ENCODE measurements at regions not wholly inside any gene's neighbourhood (a gene's known extent, or its start where the extent isn't known, plus 50 kb on each side); places are given as distances from the start of the nearest gene placed in this dataset.

DNA sequence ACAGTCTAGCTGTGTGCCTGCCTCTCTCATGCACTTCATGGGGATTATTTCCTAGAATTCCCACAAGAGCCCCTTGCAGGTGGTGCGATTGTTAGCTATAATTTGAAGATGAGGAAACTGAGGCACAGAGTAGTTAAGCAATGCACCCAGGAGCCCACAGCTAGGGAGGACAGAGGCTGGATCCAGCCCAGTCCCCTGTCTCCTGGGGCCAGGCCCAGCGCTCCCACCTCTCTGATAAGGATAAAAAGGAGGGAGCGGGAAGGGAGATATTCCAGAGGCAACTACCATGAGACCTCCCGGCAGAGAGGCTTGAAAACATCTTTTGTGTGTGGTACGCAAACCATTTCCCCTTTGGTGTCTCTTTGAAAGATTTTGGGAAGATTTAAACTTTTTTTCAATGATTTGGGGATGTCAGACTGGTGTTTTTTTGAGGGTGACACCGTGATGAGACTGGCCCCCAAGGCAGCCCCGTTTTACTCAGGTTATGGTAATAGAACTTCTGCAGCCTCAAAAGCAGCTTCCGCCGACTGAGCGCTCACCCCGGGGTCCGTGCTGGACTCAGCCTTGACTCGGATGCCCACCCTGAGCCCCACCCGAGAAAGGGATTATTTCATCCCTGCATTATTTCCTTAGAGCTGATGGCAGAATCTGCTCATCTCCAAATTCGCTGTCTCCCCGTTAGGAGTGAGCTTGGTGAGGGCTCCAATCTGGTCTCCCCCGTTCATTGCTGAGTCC lies 144.7 kb upstream of the IER5L start:
- DNase-seq = no peak

DNA sequence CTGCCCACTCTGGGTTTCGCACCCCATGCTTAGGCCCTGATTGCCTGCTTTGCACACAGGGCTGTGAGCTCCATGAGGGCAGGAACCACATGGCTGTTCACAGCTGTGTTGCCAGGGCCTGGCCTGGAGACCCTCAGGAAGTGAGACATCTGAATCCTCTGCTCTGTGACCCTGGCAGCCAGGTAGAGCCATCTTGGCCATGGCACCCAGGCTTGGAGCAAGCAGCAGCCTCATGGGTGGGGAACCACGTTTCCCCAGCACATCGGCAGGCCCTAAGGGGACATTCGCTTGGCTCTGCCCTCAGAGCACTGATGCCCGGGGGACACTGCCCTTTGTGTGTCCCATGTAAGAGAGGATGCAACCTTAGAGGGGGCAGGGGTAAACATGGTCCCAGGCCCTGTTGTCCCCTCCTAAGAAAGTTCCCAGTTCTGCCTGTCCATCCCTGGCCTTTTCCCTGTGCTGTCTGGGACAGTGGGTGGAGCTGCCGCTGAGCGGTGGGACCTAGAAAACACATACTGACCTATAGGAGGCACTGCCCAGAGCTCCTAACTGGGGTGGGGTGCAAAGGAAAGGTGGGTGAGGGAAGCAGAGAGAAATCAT lies 144.1 kb upstream of the IER5L start:
- no peak for DNase-seq

DNA sequence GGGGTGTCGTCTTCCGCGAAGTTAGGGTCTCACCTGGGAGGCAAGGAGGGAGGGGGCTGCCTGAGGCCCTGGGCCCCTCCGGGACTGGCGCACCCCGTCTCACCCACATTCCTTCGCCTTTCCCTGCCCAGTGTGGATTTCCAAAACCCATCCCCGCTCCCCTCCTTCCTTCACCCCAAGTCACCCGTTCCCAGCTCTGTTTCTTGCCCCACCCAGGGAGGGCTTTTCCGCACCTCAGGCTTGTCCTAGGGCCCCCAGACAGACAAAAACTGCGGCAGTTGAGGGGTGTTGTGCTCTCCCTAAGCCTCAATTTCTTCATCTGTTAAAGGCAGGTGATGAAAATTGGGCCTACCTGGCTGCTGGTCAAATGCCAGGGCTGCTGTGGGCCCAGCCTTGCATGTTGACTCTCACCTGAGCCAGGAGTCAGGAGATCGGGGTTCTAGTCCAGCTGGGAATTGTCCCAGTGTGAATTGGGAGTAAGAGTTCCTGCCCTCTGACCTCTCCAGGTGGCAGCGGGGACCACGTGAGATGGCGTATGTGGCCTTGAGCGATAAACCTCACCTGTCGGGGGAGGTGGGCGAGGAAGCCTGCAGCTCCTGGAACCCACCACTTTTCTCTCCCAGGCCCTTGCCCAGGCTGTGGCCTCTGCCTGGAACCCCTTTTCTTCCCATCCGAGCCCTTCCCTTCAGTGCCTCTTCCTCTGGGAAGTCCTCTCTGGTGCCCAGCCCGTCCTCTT lies 143.4 kb upstream of the IER5L start:
- no peak for DNase-seq

DNA sequence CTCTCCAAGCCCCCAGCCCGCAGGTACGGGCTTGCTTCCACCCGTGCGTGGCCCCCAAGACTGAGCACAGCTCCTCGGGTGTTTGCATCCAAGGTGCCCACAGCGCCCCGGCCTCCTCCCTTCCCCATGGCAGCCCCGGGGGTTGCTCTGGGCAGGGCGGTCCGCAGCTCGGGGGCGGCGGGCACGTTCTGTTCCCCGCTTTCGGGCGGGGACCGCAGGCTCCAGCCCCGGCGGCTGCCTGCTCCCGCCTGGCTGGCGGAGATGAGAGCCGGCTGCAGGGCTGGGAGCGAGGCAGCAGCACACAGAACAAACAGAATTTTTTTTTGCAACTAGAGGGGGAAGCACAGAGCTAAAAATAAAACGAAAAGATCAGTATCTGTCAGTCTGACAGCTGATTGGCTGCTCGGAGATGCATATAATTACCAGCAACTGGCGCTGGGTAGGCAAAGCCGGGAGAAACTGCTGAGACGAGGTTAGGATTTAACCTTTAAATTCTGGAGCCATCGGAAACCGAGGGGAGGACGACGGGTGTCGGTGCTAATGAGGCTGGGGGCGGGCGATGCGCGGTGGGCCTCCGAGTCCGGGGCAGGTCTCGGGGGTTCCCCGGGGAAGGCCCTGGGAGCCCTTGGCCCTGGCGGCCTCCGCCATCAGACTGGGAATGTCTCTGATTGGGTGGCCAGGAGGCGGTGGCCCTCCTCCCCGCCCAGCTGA lies 142.7 kb upstream of the IER5L start:
- DNase-seq = peak; percentile 59

DNA sequence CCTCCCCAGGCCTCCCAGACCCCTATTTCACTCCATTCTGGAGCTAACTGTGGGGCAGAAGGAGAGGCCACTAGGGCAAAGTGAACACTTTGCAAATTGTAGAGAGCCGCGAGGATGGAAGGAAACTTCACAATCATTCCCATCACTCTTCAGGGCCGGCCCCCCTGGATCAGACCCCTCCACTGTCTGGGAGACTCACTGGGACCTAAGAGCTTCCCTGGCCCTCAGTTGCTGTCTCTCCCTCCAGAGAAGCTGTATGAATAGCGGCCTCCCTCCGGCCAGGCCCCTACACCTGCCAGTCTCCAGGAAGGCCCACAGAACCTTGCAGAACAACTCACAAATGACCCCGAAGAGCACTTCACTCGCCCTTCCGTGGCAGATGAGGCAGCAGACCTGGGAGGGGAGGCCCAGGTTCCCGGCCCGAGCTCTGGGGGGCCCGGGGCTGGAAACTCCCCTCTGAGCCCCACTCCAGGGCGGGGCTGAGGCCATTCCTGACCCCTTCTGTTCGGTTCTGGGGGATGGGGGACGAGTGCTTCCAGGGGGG lies 141.9 kb upstream of the IER5L start:
- no peak for DNase-seq

DNA sequence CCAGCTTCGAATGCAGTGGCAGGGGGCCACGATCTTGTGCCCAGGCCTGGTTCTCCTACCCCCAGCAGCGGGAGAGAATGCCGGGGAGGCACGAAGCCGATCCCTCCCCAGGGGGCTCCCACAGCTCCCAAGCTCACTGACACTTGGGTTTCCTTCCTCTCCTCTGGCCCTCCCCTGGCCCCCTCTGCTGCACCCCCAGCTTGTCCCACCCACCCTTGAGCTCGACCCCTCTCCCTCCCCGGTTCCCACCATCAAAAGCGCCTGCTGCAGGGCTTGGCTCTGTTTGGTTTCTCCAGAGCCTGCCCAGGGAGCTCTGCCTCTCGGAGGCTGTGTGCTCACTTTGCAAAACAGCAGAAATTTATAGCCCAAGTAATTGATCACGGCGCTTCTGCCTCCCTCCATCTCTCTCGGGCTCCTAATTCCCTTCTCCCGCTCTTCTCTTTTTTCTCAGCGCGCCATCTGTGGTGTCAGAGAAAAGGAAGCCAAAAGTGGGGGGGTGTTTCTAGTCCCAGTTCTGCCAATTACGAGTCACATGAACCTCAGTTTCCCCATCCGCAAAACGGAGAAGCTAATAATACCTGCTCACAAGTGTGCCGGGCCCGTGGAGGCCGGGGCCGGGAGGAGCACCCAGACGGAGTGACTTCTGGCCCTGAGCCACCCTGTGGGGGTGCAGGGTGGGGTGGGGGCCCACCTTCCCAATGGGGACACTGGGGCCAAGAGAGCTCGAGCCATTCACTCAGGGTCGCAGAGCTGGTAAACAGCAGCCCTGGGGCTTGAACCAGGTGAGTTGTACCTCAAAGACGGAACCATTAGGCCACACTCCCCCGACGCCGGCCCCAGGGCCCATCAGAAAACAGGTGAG lies 141.2 kb upstream of the IER5L start:
- DNase-seq = no peak

DNA sequence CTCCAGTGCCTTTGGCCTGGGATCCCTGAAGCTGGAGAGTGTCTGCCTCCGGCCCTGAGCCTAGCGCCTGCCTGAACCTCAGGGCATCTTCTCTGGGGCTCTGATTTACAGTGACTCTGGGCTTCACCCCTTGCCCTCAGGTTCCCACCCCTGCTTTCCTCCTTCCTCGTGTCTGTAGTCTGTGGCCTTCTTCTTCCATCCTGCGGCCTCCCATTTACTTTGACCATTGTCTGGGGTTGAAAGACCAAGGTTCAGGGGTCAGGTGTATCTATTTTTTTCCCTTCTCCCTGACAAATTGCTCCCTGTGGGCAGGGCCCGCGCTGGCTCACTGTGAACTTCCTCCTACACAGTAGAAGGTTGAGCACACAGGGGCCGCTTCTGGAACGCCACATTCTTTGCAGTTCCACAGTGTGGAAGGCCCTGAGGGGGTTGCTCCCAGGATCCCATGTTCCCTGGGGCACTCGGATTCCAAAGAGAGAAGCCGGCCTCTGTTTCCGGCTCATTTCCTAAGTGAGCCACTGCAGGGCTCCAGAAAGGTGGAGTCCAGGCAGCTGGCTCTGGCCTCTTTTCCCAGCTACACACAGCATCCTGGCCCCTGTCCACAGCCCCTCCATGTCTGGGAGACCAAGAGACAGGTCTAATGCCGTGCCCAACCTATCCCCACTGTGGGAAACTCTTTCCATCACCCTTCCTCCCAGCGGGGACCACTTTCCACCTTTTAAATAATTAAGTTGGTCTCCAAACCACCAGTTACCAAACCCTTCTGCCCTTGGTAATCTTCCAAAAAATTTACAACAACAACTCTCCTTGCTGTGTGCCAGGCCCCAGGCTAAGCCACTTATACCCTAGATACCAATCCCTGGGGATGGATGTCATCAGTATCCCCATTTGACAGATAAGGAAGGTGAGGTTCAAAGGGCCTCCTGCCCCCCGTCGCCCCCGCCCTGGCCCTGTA lies 140.3 kb upstream of the IER5L start:
- DNase-seq = no peak

DNA sequence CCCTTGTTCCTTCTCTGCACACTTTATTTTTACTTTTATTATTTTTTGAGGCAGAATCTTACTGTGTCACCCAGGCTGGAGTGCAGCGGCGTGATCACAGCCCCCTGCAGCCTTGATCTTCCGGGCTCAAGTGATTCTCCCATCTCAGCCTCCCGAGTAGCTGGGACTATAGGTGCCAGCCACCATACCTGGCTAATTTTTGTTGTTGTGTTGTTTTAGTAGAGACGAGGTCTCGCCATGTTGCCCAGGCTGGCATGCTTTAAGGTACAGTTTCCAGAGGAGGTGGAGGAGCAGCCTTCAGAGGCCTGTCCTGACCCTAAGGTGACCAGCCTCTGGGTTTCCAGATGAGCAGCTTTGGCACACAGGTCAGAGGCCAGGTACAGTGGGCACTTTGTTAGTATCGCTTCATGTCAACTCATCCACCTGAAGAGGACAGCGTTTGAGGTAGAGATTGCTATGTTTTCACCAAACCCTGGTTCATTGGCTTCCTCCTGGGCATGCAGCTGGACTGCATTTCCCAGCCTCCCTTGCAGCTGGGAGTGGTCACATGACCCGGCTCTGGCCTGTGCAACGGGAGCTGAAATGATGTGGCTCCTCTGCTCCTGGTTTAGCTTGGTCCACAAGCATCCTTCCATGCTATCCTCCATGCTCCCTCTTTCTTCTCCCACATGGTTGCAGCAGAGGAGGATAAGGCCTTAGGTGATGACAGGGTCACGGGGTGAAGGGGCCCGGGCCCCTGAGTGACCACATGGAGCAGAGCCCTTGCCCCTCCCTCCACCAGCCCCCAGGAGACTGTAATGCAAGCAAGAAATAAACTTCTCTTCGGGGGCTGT lies 139.3 kb upstream of the IER5L start:
- no peak for DNase-seq

DNA sequence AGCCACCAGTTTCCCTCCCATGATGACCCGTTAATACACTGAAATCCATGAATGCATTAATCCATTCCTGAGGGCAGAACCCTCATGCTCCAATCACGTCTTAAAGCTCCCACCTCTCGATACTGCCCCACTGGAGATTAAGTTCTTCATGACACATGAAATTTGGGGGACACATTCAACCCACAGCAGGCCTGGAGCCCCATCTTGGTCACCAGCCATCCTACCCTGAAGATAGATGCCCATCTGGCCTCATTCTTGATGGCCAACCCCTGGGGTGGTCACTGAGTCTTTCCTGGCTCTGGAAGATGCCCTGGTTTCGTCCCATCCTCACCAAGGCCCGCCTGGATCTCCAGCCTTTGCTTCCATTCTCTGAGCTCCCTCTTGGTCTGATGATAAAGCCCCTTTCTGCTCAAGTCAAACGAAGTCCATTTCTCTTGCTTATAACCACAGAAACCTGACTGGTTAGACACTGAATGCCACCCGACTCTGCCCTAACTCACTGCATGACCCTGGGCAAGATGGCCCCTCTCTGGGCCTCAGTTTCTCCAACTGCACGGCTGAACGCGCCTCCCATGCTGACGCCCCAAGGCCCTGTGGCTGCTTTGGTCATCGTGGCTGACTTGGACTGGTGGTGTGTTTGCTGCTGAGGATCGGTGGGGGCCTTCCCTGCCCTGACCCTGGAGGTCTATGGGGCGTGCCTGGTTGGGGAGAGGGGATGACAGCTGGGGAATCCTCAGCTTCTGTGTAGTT lies 138.4 kb upstream of the IER5L start:
- DNase-seq = no peak

DNA sequence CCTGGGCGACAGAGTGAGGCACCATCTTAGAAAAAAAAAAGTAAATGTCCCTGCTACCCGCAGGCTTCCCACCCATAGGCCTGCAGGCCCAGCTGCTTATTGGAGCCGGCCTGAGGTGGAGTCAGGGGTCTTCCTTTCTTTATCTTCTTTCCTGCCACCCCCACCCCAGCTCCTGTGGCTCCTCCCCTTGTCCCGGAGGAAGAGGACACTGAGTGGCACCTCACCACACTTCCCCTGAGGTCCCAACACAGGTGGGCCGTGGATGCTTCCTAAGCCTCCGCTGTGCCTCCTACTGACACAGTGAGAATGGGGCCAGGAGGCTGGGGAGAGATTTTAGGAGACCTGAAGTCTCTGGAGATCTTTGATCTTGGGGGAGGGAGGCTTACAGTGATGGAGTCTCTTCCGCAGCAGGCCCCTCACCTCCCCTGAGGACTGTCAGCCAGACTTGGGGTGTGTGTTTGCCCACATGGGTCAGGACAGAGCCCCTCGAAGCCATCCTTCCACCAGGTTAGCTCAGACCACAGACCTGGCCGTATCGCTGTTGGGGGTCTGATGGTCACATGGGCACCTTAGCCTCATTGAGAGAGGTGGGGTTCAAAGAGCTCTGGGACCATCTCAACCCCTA lies 135.4 kb upstream of the IER5L start:
- no peak for DNase-seq

DNA sequence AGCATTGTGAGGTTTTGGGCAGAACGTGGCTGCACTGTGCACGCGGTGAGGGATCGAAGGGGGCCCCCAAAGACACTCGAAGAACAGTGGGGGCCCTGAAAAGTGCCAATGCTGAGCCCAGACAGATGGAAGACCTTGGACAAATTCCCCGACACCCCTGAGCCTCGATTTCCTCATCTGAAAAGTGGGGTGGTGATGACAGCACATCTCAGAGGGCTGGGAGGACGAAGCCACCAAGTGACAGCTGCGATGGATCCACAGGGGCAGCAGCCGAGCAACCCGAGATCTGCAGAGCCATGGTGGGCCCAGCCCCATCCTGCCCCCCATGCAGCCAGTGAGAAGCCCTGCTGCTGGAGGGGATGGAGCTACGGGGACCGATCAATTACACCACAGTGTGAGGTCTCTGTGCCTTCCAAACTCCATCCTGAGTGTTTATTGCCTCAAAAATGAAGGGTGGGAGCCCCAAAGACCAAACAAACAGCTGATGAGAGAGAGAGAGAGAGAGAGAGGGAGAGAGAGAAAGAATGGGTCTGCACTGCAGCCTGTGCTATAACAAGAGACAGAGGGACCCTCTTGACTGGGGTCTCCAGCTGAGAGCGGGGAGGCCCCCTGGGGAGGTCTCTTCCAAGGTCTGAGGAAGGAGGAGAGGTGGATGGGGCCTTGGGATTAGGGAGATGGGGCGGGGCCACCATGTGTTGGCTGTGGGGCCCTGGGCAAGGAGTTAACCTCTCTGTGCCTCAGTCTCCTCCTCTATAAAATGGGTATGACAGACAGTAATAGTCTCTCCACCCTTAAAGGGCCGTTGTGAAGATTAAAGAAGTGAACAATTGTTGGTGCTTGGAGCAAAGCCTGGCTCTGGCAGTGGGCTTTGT lies 134.4 kb upstream of the IER5L start:
- no peak for DNase-seq

DNA sequence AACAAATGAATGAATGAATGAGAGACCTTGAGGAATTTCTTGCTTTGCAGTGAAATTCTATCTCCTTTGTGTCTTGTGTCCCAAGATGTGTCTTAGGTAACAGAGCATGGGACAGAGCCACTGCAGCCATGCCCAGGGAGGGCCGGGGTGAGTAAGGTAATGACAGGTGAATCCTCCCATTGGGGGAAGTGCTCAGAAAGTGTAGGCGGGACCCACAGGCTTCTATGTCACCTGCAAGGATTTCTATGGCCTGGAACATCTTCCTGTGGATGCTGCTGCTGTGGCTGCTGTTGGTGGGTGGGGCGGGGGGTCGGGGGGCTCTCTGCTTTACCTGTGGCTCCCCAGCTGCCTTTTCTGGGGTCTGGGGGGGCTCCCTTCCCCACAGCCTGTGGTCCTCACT lies 133.6 kb upstream of the IER5L start:
- no peak for DNase-seq

DNA sequence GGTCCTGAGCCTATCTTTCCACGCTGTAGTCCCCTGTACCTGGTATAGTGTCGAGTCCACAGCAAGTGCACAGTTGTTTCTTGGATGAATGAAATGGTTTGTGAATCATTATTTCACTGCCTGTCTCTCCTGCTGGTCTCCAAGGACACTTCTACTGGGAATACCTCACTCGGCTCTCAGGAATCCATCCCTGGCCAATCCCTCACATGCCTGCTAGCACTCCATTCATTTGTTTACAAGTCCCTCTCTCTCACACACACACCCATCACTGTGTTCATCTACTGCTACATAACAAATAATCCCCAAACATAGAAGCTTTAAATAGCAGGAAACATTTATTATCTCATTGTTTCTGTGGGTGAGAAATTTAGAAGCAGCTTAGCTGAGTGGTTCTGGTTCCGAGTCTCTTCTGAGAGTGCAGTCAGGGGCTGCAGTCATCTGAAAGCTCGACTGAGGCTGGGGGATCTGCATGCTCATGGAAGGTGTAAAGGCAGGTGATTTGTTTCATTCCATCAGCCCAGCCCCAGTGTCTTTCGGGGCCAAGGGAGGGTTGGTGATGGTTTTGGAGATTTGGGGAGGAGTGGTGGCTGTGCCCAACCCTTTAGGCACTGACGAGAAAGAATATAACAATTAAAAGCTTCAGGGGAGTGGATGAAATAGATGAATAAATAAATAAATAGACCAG lies 132.7 kb upstream of the IER5L start:
- DNase-seq = no peak

DNA sequence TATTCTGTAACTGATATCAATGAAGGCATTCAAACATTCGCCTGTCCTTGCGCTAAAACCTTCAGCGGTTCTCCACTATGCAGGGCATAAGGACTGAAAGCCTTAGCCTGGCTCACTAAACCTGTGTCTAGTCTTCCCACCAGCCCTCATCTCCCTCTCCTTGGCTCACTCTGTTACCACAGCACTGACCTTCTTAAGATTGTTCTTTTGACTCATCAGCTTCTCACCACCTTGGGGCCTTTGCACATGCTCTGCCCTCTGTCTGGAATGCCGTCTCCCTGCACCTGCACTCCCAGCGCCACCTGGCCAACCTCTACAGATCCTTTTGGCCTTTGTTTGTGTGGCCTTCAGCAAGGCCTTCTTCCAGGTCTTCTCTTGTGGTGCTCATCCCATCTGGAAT lies 131.8 kb upstream of the IER5L start:
- DNase-seq = no peak

DNA sequence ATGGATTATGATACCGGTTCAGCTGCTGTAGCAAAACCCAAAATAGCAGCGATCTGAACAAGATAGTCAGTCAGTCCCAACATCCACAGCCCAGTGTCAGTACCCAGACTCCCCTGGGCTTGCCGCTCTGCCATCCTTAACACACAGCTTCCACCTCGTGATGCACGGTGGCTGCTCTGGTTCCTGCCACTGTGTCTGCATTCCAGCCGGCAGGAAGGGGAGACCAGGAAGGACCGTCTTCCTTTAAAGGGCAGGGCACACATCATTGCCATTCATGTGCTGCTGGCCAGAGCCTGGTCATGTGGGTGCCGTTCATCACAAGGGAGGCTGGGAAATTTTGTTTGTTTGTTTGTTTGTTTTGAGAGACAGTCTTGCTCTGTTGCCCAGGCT lies 131.0 kb upstream of the IER5L start:
- DNase-seq = no peak

DNA sequence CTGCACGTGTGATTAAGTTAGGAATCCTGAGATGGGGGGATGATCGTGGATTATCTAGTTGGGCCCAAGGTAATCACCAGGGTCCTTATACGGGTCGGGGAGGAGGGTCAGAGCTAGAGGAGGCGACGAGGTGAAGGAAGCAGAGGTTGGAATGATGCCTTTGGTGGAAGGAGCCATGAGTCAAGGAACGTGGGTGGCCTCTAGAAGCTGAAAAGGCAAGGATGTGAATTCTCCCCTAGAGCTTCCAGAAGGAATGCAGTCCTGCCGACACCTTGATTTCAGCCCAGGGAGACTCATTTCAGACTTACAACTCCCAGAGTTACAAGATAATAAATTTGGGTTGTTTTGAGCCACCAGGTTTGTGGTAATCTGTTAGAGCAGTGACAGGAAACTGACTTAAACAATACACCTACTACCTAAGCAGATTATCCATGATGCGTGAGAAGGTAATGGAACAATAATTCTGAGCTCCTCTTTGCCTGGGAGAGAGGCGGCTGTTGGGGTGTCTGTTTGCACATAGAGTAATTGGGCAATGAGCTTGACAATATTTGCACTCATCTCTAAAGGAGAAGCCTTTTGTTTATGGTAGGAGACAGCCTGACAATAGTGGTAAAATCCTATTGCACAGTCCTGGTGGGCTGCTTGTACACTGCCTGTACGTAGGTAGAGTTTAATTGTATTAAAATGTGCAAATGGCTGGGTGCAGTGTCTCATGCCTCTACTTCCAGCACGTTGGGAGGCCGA lies 129.3 kb upstream of the IER5L start:
- no peak for DNase-seq
